ENCODE measurements at regions not wholly inside any gene's neighbourhood (a gene's known extent, or its start where the extent isn't known, plus 50 kb on each side); places are given as distances from the start of the nearest gene placed in this dataset.

GRCh38 chr18:41058351-41059125 lies 896.5 kb upstream of the PIK3C3 start:
- TF ChIP-seq CTCF (IDR thresholded peaks at IDR 0.05) (no peak), POLR2A (IDR thresholded peaks at IDR 0.05) (no peak)
